GM12873 (cell line): ENCODE measurements at regions not wholly inside any gene's neighbourhood (a gene's known extent, or its start where the extent isn't known, plus 50 kb on each side); places are given as distances from the start of the nearest gene placed in this dataset.

ENCODE experiments used
- TF ChIP-seq, protein P1 (sequence below): IDR thresholded peaks from 2 replicates; pipeline ENCODE4 v1.5.1; 2012; ENCODE audit warnings: low read depth, mild to moderate bottlenecking, moderate library complexity, low read length, control low read depth; ENCODE audit not compliant: insufficient read depth; ENCODE audit errors: missing control alignments

DNA sequence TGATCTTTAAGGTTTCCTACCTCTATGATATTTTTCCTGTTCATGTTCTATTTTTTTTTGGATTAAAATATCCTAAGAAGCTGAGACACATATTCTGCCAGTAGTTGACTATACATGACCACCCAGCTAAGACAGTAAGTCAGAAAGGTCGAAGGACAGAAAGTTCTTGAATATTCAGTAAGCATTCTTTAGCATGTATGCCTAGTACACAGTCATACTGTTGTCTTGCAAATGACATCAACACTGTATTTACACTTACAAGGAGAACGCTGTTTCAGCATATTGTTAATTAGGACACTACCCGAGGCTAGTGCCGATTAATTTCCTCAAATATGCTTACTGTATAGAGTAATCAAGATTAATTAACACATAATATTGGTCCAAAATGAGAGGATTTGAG lies 300.6 kb downstream of the STIM2 start:
- TF ChIP-seq, protein P1, sequence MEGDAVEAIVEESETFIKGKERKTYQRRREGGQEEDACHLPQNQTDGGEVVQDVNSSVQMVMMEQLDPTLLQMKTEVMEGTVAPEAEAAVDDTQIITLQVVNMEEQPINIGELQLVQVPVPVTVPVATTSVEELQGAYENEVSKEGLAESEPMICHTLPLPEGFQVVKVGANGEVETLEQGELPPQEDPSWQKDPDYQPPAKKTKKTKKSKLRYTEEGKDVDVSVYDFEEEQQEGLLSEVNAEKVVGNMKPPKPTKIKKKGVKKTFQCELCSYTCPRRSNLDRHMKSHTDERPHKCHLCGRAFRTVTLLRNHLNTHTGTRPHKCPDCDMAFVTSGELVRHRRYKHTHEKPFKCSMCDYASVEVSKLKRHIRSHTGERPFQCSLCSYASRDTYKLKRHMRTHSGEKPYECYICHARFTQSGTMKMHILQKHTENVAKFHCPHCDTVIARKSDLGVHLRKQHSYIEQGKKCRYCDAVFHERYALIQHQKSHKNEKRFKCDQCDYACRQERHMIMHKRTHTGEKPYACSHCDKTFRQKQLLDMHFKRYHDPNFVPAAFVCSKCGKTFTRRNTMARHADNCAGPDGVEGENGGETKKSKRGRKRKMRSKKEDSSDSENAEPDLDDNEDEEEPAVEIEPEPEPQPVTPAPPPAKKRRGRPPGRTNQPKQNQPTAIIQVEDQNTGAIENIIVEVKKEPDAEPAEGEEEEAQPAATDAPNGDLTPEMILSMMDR: no peak

DNA sequence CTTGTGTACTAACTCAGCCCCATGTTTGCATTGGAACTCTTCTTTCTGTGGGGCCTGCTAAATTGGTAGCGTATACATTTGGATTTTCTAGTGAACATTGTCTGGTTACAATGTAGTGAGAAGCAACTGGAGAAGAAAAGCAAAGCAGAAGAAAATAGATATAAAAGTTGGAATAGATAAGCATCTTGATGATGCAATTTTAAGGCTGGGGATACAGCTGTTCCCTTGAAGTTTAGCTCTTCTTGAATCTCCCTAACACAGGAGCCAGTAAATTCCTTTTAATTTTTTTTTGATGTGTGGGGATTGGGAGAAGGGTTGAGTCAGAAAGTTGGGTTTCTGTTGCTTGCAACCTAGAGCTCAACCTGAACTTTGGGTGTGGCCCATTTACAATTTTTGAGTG lies 308.1 kb downstream of the STIM2 start:
- TF ChIP-seq, protein P1: no peak

DNA sequence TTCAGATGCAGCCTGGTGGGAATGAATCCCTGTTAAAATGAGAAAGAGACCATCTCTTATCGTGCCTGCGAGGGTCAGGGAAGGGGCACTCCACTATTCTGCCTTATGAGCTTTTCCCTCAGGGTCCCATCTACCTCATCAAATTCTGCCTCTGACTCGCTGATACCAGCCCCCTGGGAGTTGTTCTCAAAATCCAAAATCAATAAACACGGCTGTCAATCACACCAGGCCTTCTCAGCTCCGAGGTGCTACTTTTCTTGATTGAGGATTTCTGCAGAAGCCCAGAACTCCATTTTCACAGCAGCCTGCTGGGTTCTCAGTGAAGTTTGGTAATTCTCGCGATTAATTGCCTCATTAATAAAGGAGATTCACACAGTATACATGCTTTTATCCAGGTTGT lies 312.6 kb downstream of the STIM2 start:
- TF ChIP-seq, protein P1: no peak

DNA sequence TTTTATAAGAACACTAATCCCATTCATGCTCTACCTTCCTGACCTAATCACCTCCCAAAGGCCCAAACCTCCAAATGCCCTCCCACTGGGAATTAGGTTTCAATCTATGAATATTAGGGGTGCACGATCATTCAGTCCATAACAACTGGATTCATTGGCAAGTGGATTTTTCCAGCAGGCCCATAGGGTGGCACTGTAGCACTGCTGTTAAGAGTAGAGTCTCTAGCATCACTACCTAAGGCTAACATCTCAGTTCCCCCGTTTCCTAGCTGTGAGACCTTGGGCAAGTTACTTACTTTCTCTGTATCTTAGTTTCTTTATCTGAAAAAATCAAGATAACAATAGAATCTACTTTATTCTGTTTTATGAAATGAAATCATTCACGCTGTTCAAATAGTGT lies 315.8 kb downstream of the STIM2 start:
- TF ChIP-seq, protein P1: peak; percentile 37

DNA sequence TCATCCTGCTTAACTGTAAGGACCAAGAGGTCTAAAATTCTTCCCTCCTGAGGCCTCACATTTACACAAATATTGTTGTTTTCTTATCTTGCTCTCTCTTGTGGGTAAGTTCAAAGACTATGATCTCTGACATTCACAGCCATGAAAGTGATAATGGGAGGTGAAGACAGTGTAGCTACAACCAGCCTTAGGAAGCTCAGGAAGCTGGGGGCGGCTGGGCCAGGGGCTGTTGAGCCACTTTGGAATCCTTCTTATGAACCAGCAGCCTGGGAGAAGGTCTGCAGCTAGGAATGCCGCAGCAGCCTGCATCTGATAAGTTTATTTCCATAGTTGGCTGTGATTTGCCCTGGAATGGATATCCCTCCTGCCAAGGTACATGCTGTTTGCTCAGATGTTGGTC lies 316.2 kb downstream of the STIM2 start:
- TF ChIP-seq, protein P1: no peak

DNA sequence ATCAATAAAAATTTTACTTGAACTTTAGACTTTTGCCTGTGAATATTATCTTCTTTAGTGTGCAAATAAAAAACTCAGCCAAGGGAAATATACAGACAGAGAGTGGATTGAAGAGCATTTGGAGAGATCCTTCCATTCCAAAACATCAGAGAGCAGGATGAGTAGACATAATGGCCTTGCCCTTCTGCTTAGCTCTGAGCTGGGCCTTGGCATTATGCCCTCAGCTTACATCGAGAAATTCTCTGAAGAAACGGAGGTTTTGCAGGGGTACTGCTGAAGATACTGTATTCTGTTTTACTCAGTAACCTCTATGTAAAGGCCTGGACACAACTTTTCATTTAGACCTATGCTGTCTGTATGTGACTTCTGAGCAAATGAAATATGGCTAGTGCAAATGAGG lies 317.4 kb downstream of the STIM2 start:
- TF ChIP-seq, protein P1: no peak

DNA sequence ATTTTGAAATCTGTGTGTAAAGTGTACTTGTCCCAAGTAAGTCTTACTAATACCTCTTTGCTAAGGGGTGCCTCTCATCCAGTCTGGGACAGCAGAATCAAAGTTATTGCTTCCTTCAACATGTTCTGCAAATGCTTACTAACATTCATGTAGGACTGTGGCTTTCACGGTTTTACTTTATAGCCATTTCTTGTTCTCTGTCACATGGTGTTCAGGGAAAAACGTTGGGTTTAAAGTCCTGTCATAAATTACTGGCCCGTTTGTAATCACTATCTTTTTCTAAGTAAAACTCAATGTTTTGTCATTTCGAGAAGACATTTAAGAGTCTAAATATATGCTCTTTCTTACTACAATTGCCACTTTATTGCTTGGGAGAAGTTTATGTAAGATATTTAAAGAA lies 321.1 kb downstream of the STIM2 start:
- TF ChIP-seq, protein P1: no peak
